NCI-H526 (cell line): ENCODE measurements at regions not wholly inside any gene's neighbourhood (a gene's known extent, or its start where the extent isn't known, plus 50 kb on each side); places are given as distances from the start of the nearest gene placed in this dataset.

Source experiments
- DNase-seq, 2 experiments: peaks; one replicate each; lab custom pipeline; 2025; lab: John Stamatoyannopoulos, UW

GRCh38 chr15:88382482-88382983 is 84.7 kb downstream of the MRPL46 start:
- DNase-seq: no peak

GRCh38 chr15:88378188-88378637 is 89.0 kb downstream of the MRPL46 start:
- no peak for DNase-seq

GRCh38 chr15:88377509-88377908 is 89.7 kb downstream of the MRPL46 start:
- DNase-seq: no peak

- no peak for DNase-seq
These were observed 90.5 kb downstream of the MRPL46 start for GRCh38 chr15:88376574-88377174.

GRCh38 chr15:88375234-88375927 is 91.8 kb downstream of the MRPL46 start:
- no peak for DNase-seq

- DNase-seq: no peak
These were observed 102.1 kb downstream of the MRPL46 start for GRCh38 chr15:88365124-88365523.

- DNase-seq: no peak
These were observed 92.2 kb upstream of the NTRK3 start for GRCh38 chr15:88348579-88349230.

- DNase-seq: no peak
These were observed 89.4 kb upstream of the NTRK3 start for GRCh38 chr15:88345962-88346361.

- DNase-seq: no peak
These were observed 88.2 kb upstream of the NTRK3 start for GRCh38 chr15:88344786-88345185.

- no peak for DNase-seq
These were observed 86.1 kb upstream of the NTRK3 start for GRCh38 chr15:88342666-88343065.

- DNase-seq: no peak
These were observed 85.1 kb upstream of the NTRK3 start for GRCh38 chr15:88341653-88342052.

- DNase-seq: no peak
These were observed 84.5 kb upstream of the NTRK3 start for GRCh38 chr15:88341006-88341405.

GRCh38 chr15:88337993-88338392 is 81.5 kb upstream of the NTRK3 start:
- peak in 1 of 2 experiments; percentile 2 for DNase-seq

- no peak for DNase-seq
These were observed 78.5 kb upstream of the NTRK3 start for GRCh38 chr15:88335074-88335473.

- DNase-seq: no peak
These were observed 77.9 kb upstream of the NTRK3 start for GRCh38 chr15:88334436-88334835.

- peak; percentile 48 to 70 for DNase-seq
These were observed 74.8 kb upstream of the NTRK3 start for GRCh38 chr15:88331291-88331690.

- no peak for DNase-seq
These were observed 70.4 kb upstream of the NTRK3 start for GRCh38 chr15:88326924-88327323.

- no peak for DNase-seq
These were observed 68.2 kb upstream of the NTRK3 start for GRCh38 chr15:88324741-88325065.

- no peak for DNase-seq
These were observed 67.6 kb upstream of the NTRK3 start for GRCh38 chr15:88323976-88324740.

- DNase-seq: no peak
These were observed 66.9 kb upstream of the NTRK3 start for GRCh38 chr15:88323468-88323867.

GRCh38 chr15:88322461-88322860 is 65.9 kb upstream of the NTRK3 start:
- no peak for DNase-seq

GRCh38 chr15:88321271-88321670 is 64.7 kb upstream of the NTRK3 start:
- DNase-seq: no peak

- DNase-seq: no peak
These were observed 60.0 kb upstream of the NTRK3 start for GRCh38 chr15:88316586-88316985.
